Chondrocyte (in vitro differentiated cells): ENCODE measurements at regions not wholly inside any gene's neighbourhood (a gene's known extent, or its start where the extent isn't known, plus 50 kb on each side); places are given as distances from the start of the nearest gene placed in this dataset.

ENCODE experiments used
- DNase-seq: peaks from one replicate; pipeline ENCODE4 v3.0.0; 2021; ENCODE audit warnings: mixed read lengths, low spot score
- H3K27ac Mint-ChIP-seq: one replicate; pipeline ENCODE4 v1.8.0; 2021; ENCODE audit warnings: mild to moderate bottlenecking, moderate library complexity, mixed read lengths; ENCODE audit not compliant: unreplicated experiment
- H3K27me3 Mint-ChIP-seq: 2 replicates; pipeline ENCODE4 v1.8.0; 2021; ENCODE audit warnings: low read depth, mixed read lengths
- H3K36me3 Mint-ChIP-seq: 2 replicates; pipeline ENCODE4 v1.8.0; 2021; ENCODE audit warnings: low read depth, mixed read lengths
- H3K4me1 Mint-ChIP-seq: 2 replicates; pipeline ENCODE4 v1.8.0; 2021; ENCODE audit warnings: low read depth, mild to moderate bottlenecking, mixed read lengths
- H3K4me3 Mint-ChIP-seq: one replicate; pipeline ENCODE4 v1.8.0; 2021; ENCODE audit warnings: mild to moderate bottlenecking, moderate library complexity, mixed read lengths; ENCODE audit not compliant: unreplicated experiment
- H3K9me3 Mint-ChIP-seq: 2 replicates; pipeline ENCODE4 v1.8.0; 2021; ENCODE audit warnings: low read depth, mixed read lengths
- TF ChIP-seq, protein P1 (sequence below): fragments of 200-600 bp; sonication (generic); IDR thresholded peaks from 2 replicates; pipeline ENCODE4 v1.5.0; 2021; ENCODE audit warnings: antibody characterized with exemption, mild to moderate bottlenecking, moderate library complexity

DNA sequence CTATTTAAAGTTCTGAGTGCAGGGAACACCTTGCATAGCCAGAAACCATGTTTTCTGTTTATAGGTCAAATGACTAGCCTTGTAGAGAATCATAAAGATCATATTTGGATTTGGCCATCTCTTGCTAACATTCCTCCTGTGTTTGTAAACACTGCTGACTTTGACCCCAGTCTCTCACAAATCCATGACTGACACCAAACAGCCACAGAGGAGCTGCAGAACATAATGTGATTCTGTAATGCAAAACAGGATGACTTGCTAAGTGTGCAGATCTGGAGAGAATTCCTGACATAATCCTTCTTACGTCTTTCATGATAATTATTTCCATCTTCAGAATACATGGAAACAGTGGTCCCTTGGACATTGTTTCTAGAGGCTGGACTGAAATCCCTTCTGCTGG, 211.8 kb downstream of the BMP4 start:
- no peak overlapping the region for H3K4me3 Mint-ChIP-seq
- peaks cover 16% of the 10 kb centered on the region for H3K4me1 Mint-ChIP-seq
- H3K9me3 Mint-ChIP-seq, result no peaks in the 10 kb centered on the region
- TF ChIP-seq, protein P1, sequence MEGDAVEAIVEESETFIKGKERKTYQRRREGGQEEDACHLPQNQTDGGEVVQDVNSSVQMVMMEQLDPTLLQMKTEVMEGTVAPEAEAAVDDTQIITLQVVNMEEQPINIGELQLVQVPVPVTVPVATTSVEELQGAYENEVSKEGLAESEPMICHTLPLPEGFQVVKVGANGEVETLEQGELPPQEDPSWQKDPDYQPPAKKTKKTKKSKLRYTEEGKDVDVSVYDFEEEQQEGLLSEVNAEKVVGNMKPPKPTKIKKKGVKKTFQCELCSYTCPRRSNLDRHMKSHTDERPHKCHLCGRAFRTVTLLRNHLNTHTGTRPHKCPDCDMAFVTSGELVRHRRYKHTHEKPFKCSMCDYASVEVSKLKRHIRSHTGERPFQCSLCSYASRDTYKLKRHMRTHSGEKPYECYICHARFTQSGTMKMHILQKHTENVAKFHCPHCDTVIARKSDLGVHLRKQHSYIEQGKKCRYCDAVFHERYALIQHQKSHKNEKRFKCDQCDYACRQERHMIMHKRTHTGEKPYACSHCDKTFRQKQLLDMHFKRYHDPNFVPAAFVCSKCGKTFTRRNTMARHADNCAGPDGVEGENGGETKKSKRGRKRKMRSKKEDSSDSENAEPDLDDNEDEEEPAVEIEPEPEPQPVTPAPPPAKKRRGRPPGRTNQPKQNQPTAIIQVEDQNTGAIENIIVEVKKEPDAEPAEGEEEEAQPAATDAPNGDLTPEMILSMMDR, result no peak
- DNase-seq, result no peak
- H3K27me3 Mint-ChIP-seq, result no peaks in the 10 kb centered on the region
- no peaks in the 10 kb centered on the region for H3K36me3 Mint-ChIP-seq
- no peak overlapping the region for H3K27ac Mint-ChIP-seq

DNA sequence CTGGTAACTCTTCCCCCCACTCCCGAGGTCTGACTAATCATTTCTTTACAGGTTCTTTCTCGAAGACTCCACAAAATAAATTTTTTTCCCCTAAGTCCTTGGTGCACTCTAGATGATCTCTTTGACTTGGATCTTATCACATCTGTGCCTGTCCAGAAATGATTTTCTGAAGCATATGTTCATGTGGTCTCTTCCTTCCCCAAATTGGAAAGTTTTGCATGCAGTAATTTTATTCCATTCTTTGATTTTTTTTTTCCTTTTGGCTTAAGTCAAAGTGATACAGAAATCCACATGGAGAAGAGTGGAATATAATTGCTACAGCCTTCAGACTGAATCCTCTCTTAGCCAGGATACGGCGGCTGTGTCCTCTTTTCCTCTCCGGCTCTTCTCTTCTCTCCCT, 213.3 kb downstream of the BMP4 start:
- Mint-ChIP-seq H3K9me3 (no peaks in the 10 kb centered on the region), H3K4me1 (peaks cover 16% of the 10 kb centered on the region), H3K27ac (no peak overlapping the region), H3K27me3 (no peaks in the 10 kb centered on the region), H3K4me3 (no peak overlapping the region), H3K36me3 (no peaks in the 10 kb centered on the region)
- no peak for DNase-seq
- TF ChIP-seq, protein P1, result no peak

- DNase-seq, result no peak
- H3K36me3 Mint-ChIP-seq, result no peaks in the 10 kb centered on the region
- TF ChIP-seq, protein P1, result no peak
- no peak overlapping the region for H3K4me3 Mint-ChIP-seq
- no peaks in the 10 kb centered on the region for H3K27me3 Mint-ChIP-seq
- no peak overlapping the region for H3K27ac Mint-ChIP-seq
- H3K9me3 Mint-ChIP-seq, result no peaks in the 10 kb centered on the region
- peaks cover 16% of the 10 kb centered on the region for H3K4me1 Mint-ChIP-seq
These were observed 214.4 kb downstream of the BMP4 start for GRCh38 chr14:53742233-53742620.

- no peak overlapping the region for H3K4me3 Mint-ChIP-seq
- no peaks in the 10 kb centered on the region for H3K9me3 Mint-ChIP-seq
- H3K27ac Mint-ChIP-seq, result no peak overlapping the region
- no peaks in the 10 kb centered on the region for H3K27me3 Mint-ChIP-seq
- no peaks in the 10 kb centered on the region for H3K36me3 Mint-ChIP-seq
- peaks cover 16% of the 10 kb centered on the region for H3K4me1 Mint-ChIP-seq
- DNase-seq, result no peak
- TF ChIP-seq, protein P1, result no peak
These were observed 215.0 kb downstream of the BMP4 start for GRCh38 chr14:53741479-53742232.

GRCh38 chr14:53740570-53740969, 216.1 kb downstream of the BMP4 start:
- H3K27me3 Mint-ChIP-seq, result no peaks in the 10 kb centered on the region
- H3K36me3 Mint-ChIP-seq, result no peaks in the 10 kb centered on the region
- H3K4me3 Mint-ChIP-seq, result no peak overlapping the region
- peaks cover 16% of the 10 kb centered on the region for H3K4me1 Mint-ChIP-seq
- DNase-seq, result no peak
- no peak overlapping the region for H3K27ac Mint-ChIP-seq
- H3K9me3 Mint-ChIP-seq, result no peaks in the 10 kb centered on the region
- TF ChIP-seq, protein P1, result no peak
